ENCODE measurements at regions not wholly inside any gene's neighbourhood (a gene's known extent, or its start where the extent isn't known, plus 50 kb on each side); places are given as distances from the start of the nearest gene placed in this dataset.
"Not testable (repeated sequence)": the region's sequence is repeated elsewhere in the genome, so short reads cannot be mapped to it uniquely, and the experiment has no call there.

- peak overlapping the region; percentile 26; the same call in 1 of the 2 replicates for H3K9ac ChIP-seq (ENCODE audit: low read depth, low read length)
These were observed 274.1 kb upstream of the CTNNB1 start for GRCh38 chr3:40925231-40925630.

GRCh38 chr3:40930131-40930538 is 269.2 kb upstream of the CTNNB1 start:
- no peaks in the 10 kb centered on the region for H3K9me3 ChIP-seq (ENCODE audit: insufficient read depth, low read depth, low read length)
- H3K27ac ChIP-seq (ENCODE audit: low read length): no peak overlapping the region
- H3K4me1 ChIP-seq (ENCODE audit: insufficient read depth, low read length): peaks cover 8% of the 10 kb centered on the region; the same call in 1 of the 2 replicates
- no peak overlapping the region for H3K4me3 ChIP-seq (ENCODE audit: low read length)
- no peaks in the 10 kb centered on the region for H3K27me3 ChIP-seq (ENCODE audit: insufficient read depth, low read length)
- no peak overlapping the region for H3K9ac ChIP-seq (ENCODE audit: low read depth, low read length)
- no peaks in the 10 kb centered on the region for H3K36me3 ChIP-seq (ENCODE audit: insufficient read depth, low read depth, low read length)

More at GRCh38 chr3:40925231-40925630, 274.1 kb upstream of the CTNNB1 start:
- Histone ChIP-seq H3K4me3 (ENCODE audit: low read length) (no peak overlapping the region), H3K36me3 (ENCODE audit: insufficient read depth, low read depth, low read length) (no peaks in the 10 kb centered on the region), H3K27me3 (ENCODE audit: insufficient read depth, low read length) (no peaks in the 10 kb centered on the region), H3K4me1 (ENCODE audit: insufficient read depth, low read length) (peaks cover 18% of the 10 kb centered on the region; the same call in 1 of the 2 replicates), H3K9me3 (ENCODE audit: insufficient read depth, low read depth, low read length) (no peaks in the 10 kb centered on the region), H3K27ac (ENCODE audit: low read length) (no peak overlapping the region)

GRCh38 chr3:40930756-40931155 is 268.5 kb upstream of the CTNNB1 start:
- Histone ChIP-seq H3K36me3 (ENCODE audit: insufficient read depth, low read depth, low read length) (no peaks in the 10 kb centered on the region), H3K4me1 (ENCODE audit: insufficient read depth, low read length) (peaks cover 1% of the 10 kb centered on the region; the same call in 1 of the 2 replicates), H3K27me3 (ENCODE audit: insufficient read depth, low read length) (no peaks in the 10 kb centered on the region), H3K27ac (ENCODE audit: low read length) (no peak overlapping the region), H3K4me3 (ENCODE audit: low read length) (no peak overlapping the region), H3K9me3 (ENCODE audit: insufficient read depth, low read depth, low read length) (no peaks in the 10 kb centered on the region), H3K9ac (ENCODE audit: low read depth, low read length) (no peak overlapping the region)

GRCh38 chr3:40938591-40938990 is 260.7 kb upstream of the CTNNB1 start:
- Histone ChIP-seq H3K4me3 (ENCODE audit: low read length) (no peak overlapping the region), H3K27ac (ENCODE audit: low read length) (no peak overlapping the region), H3K9ac (ENCODE audit: low read depth, low read length) (no peak overlapping the region), H3K9me3 (ENCODE audit: insufficient read depth, low read depth, low read length) (no peaks in the 10 kb centered on the region), H3K4me1 (ENCODE audit: insufficient read depth, low read length) (no peaks in the 10 kb centered on the region), H3K36me3 (ENCODE audit: insufficient read depth, low read depth, low read length) (no peaks in the 10 kb centered on the region), H3K27me3 (ENCODE audit: insufficient read depth, low read length) (no peaks in the 10 kb centered on the region)

GRCh38 chr3:40939030-40939740 is 260.1 kb upstream of the CTNNB1 start:
- H3K9me3 ChIP-seq (ENCODE audit: insufficient read depth, low read depth, low read length): no peaks in the 10 kb centered on the region
- no peak overlapping the region for H3K4me3 ChIP-seq (ENCODE audit: low read length)
- H3K4me1 ChIP-seq (ENCODE audit: insufficient read depth, low read length): no peaks in the 10 kb centered on the region
- H3K27ac ChIP-seq (ENCODE audit: low read length): no peak overlapping the region
- no peaks in the 10 kb centered on the region for H3K27me3 ChIP-seq (ENCODE audit: insufficient read depth, low read length)
- no peak overlapping the region for H3K9ac ChIP-seq (ENCODE audit: low read depth, low read length)
- H3K36me3 ChIP-seq (ENCODE audit: insufficient read depth, low read depth, low read length): no peaks in the 10 kb centered on the region

DNA sequence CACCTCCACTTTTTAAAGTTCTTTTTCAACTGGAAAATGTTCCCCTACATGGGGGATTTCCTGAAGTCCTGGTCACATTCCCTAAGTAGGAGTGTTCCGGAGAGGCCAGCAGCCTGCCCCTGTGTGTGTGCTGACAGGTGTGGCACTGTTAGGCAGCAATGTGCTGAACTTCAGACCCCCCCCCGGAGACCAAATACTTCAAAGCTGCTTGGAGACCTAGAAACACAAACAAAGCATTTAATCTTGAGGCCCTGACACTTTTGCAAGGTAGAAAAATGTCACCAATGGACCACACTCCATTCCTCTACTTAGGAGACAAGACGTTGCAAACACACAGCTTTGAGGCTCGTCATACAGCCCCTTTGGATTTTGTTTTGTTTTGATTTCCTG is 259.6 kb upstream of the CTNNB1 start:
- Histone ChIP-seq H3K27ac (ENCODE audit: low read length) (no peak overlapping the region), H3K4me1 (ENCODE audit: insufficient read depth, low read length) (no peaks in the 10 kb centered on the region), H3K36me3 (ENCODE audit: insufficient read depth, low read depth, low read length) (no peaks in the 10 kb centered on the region)

DNA sequence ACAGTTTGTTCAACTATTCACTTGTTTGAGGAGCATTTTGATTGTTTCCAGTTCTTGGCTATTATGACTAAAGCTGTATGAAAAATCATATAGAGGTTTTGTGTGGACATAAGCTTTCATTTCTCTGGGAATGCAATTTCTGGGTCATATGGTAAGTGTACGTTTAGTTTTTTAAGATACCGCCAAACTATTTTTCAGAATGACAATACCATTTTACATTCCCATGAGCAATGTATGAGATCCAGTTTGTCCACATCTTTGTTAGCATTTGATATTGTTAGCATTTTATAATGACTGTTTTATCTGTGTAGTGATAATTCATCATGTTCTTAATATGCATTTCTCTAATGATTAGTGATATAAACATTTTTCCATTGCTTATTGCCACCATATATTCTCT is 258.7 kb upstream of the CTNNB1 start:
- H3K27me3 ChIP-seq (ENCODE audit: insufficient read depth, low read length): no peaks in the 10 kb centered on the region
- no peak overlapping the region for H3K9ac ChIP-seq (ENCODE audit: low read depth, low read length)
- H3K27ac ChIP-seq (ENCODE audit: low read length): no peak overlapping the region
- no peaks in the 10 kb centered on the region for H3K4me1 ChIP-seq (ENCODE audit: insufficient read depth, low read length)
- no peaks in the 10 kb centered on the region for H3K36me3 ChIP-seq (ENCODE audit: insufficient read depth, low read depth, low read length)
- no peak overlapping the region for H3K4me3 ChIP-seq (ENCODE audit: low read length)
- H3K9me3 ChIP-seq (ENCODE audit: insufficient read depth, low read depth, low read length): no peaks in the 10 kb centered on the region

More for the DNA sequence above, 259.6 kb upstream of the CTNNB1 start:
- no peak overlapping the region for H3K9ac ChIP-seq (ENCODE audit: low read depth, low read length)
- no peaks in the 10 kb centered on the region for H3K27me3 ChIP-seq (ENCODE audit: insufficient read depth, low read length)
- H3K4me3 ChIP-seq (ENCODE audit: low read length): no peak overlapping the region
- no peaks in the 10 kb centered on the region for H3K9me3 ChIP-seq (ENCODE audit: insufficient read depth, low read depth, low read length)

GRCh38 chr3:40947022-40947421 is 252.3 kb upstream of the CTNNB1 start:
- H3K9me3 ChIP-seq (ENCODE audit: insufficient read depth, low read depth, low read length); H3K27ac ChIP-seq (ENCODE audit: low read length); H3K36me3 ChIP-seq (ENCODE audit: insufficient read depth, low read depth, low read length); H3K4me3 ChIP-seq (ENCODE audit: low read length); H3K27me3 ChIP-seq (ENCODE audit: insufficient read depth, low read length); H3K9ac ChIP-seq (ENCODE audit: low read depth, low read length); H3K4me1 ChIP-seq (ENCODE audit: insufficient read depth, low read length): not testable (repeated sequence)

DNA sequence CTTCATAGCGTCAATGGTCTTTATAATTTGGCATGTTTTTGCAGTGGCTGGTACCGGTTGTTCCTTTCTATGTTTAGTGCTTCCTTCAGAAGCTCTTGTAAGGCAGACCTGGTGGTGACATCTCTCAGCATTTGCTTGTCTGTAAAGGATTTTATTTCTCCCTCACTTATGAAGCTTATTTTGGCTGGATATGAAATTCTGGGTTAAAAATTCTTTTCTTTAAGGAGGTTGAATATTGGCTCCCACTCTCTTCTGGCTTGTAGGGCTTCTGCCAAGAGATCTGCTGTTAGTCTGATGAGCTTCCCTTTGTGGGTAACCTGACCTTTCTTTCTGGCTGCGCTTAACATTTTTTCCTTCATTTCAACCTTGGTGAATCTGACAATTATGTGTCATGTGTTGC is 250.0 kb upstream of the CTNNB1 start:
- H3K9ac ChIP-seq (ENCODE audit: low read depth, low read length); H3K36me3 ChIP-seq (ENCODE audit: insufficient read depth, low read depth, low read length); H3K4me1 ChIP-seq (ENCODE audit: insufficient read depth, low read length); H3K9me3 ChIP-seq (ENCODE audit: insufficient read depth, low read depth, low read length); H3K27me3 ChIP-seq (ENCODE audit: insufficient read depth, low read length); H3K27ac ChIP-seq (ENCODE audit: low read length); H3K4me3 ChIP-seq (ENCODE audit: low read length): not testable (repeated sequence)

DNA sequence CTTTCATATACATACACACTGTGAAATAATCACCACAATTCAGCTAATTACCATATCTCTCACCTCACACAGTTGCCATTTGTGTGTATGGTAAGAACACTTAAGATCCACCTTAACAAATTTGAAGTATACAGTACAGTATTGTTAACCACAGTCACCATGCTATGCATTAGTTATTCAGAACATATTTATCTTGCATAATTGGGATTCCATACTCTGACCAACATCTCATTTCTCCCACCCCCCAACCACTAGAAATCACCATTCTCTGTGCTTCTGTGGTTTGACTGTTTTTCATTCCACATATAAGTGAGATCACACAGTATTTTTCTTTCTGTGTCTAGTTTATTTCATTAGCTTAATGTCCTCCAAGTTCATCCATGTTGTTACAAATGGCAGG is 247.7 kb upstream of the CTNNB1 start:
- Histone ChIP-seq H3K9me3 (ENCODE audit: insufficient read depth, low read depth, low read length) (peaks cover 8% of the 10 kb centered on the region), H3K27ac (ENCODE audit: low read length) (no peak overlapping the region), H3K27me3 (ENCODE audit: insufficient read depth, low read length) (no peaks in the 10 kb centered on the region), H3K4me3 (ENCODE audit: low read length) (no peak overlapping the region), H3K36me3 (ENCODE audit: insufficient read depth, low read depth, low read length) (no peaks in the 10 kb centered on the region), H3K9ac (ENCODE audit: low read depth, low read length) (no peak overlapping the region), H3K4me1 (ENCODE audit: insufficient read depth, low read length) (no peaks in the 10 kb centered on the region)

GRCh38 chr3:40961104-40961857 is 238.0 kb upstream of the CTNNB1 start:
- Histone ChIP-seq H3K9me3 (ENCODE audit: insufficient read depth, low read depth, low read length) (0 out of 2 replicates have a peak, but pooled peaks cover 3% of the 10 kb centered on the region), H3K27me3 (ENCODE audit: insufficient read depth, low read length) (no peaks in the 10 kb centered on the region), H3K4me3 (ENCODE audit: low read length) (no peak overlapping the region), H3K36me3 (ENCODE audit: insufficient read depth, low read depth, low read length) (no peaks in the 10 kb centered on the region), H3K9ac (ENCODE audit: low read depth, low read length) (no peak overlapping the region), H3K27ac (ENCODE audit: low read length) (no peak overlapping the region), H3K4me1 (ENCODE audit: insufficient read depth, low read length) (no peaks in the 10 kb centered on the region)

DNA sequence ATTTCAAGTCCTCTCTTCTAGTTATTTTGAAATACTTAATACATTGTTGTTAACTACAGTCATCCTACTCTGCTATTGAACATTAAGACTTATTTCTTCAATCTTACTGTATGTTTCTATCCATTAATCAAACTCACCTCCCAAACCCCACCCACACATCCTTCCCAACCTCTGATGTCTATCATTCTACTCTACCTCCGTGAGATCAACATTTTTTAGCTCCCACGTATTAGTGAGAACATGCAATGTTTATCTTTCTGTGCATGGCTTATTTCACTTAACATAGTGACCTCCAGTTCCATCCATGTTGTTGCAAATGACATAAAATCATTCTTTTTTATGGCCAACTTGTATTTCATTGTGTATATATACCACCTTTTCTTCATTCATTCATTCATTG is 236.6 kb upstream of the CTNNB1 start:
- H3K4me1 ChIP-seq (ENCODE audit: insufficient read depth, low read length): no peaks in the 10 kb centered on the region
- 0 out of 2 replicates have a peak, but pooled peaks cover 3% of the 10 kb centered on the region for H3K9me3 ChIP-seq (ENCODE audit: insufficient read depth, low read depth, low read length)
- H3K27me3 ChIP-seq (ENCODE audit: insufficient read depth, low read length): no peaks in the 10 kb centered on the region
- H3K4me3 ChIP-seq (ENCODE audit: low read length): no peak overlapping the region
- H3K9ac ChIP-seq (ENCODE audit: low read depth, low read length): no peak overlapping the region
- no peak overlapping the region for H3K27ac ChIP-seq (ENCODE audit: low read length)
- H3K36me3 ChIP-seq (ENCODE audit: insufficient read depth, low read depth, low read length): no peaks in the 10 kb centered on the region

All from iPS-20b (cell line).